Fibroblast of lung (primary cell): ENCODE measurements at regions not wholly inside any gene's neighbourhood (a gene's known extent, or its start where the extent isn't known, plus 50 kb on each side); places are given as distances from the start of the nearest gene placed in this dataset.

Experiments
- DNase-seq, 2 donors: peaks; one replicate each; pipeline versions ENCODE4 v3.0.0 to v3.0.0-alpha.2; 2010; ENCODE audit warnings: low read depth in 2 of 2
- H2AFZ ChIP-seq: 2 replicates; pipeline ENCODE4 v1.5.1; 2012; ENCODE audit warnings: low read length, control low read depth, inconsistent platforms
- H3K27ac ChIP-seq: 2 replicates; pipeline ENCODE4 v1.5.1; 2011; ENCODE audit warnings: low read length, control low read depth; ENCODE audit not compliant: insufficient read depth
- H3K27me3 ChIP-seq: 2 replicates; pipeline ENCODE4 v1.5.1; 2011; ENCODE audit warnings: mild to moderate bottlenecking, low read length; ENCODE audit not compliant: control insufficient read depth, insufficient read depth
- H3K36me3 ChIP-seq: 2 replicates; pipeline ENCODE4 v1.5.1; 2011; ENCODE audit warnings: low read length; ENCODE audit not compliant: control insufficient read depth, insufficient read depth
- H3K4me1 ChIP-seq: 2 replicates; pipeline ENCODE4 v1.5.1; 2011; ENCODE audit warnings: low read length; ENCODE audit not compliant: control insufficient read depth, insufficient read depth; ENCODE audit errors: extremely low read depth
- H3K4me2 ChIP-seq: 2 replicates; pipeline ENCODE4 v1.5.1; 2011; ENCODE audit warnings: low read length, control low read depth; ENCODE audit not compliant: insufficient read depth; ENCODE audit errors: extremely low read depth
- H3K4me3 ChIP-seq, 4 experiments: fragments of 200-600 bp in 1 of 4; sonication (generic) in 1 of 4; replicated peaks in 1 of 4; 2 replicates each; pipeline ENCODE4 v1.5.1; 2011 to 2016; ENCODE audit warnings: low read length in 4 of 4, low read depth in 3 of 4, mild to moderate bottlenecking in 3 of 4, control low read depth in 2 of 4, inconsistent platforms in 1 of 4, mixed read lengths in 1 of 4; ENCODE audit not compliant: insufficient read depth in 1 of 4; ENCODE audit errors: control extremely low read depth in 1 of 4
- H3K79me2 ChIP-seq: 2 replicates; pipeline ENCODE4 v1.5.1; 2012; ENCODE audit warnings: mild to moderate bottlenecking, low read length, inconsistent platforms; ENCODE audit not compliant: control insufficient read depth, insufficient read depth
- H3K9ac ChIP-seq: 2 replicates; pipeline ENCODE4 v1.5.1; 2011; ENCODE audit warnings: mild to moderate bottlenecking, low read length, control low read depth; ENCODE audit not compliant: insufficient read depth
- H3K9me3 ChIP-seq: 2 replicates; pipeline ENCODE4 v1.5.1; 2012; ENCODE audit warnings: low read depth, low read length; ENCODE audit not compliant: control insufficient read depth, insufficient read depth
- H4K20me1 ChIP-seq: 2 replicates; pipeline ENCODE4 v1.5.1; 2011; ENCODE audit warnings: low read length; ENCODE audit not compliant: control insufficient read depth, insufficient read depth; ENCODE audit errors: extremely low read depth
- CTCF ChIP-seq, 2 donors: IDR thresholded peaks in 1 of 2; conservative IDR thresholded peaks in 1 of 2; 1 replicate in 1 of 2; 2 replicates in 1 of 2; pipeline ENCODE4 v1.5.1; 2011 to 2012; ENCODE audit warnings: low read length in 2 of 2, control low read depth in 1 of 2, inconsistent platforms in 1 of 2, low read depth in 1 of 2, mild to moderate bottlenecking in 1 of 2
- EZH2 ChIP-seq: IDR thresholded peaks from 2 replicates; pipeline ENCODE4 v1.5.1; 2012; ENCODE audit warnings: low read length, control low read depth, mild to moderate bottlenecking; ENCODE audit errors: missing control alignments

- Histone ChIP-seq H4K20me1 (no peaks in the 10 kb centered on the region), H3K4me3 (no peak overlapping the region), H3K36me3 (no peaks in the 10 kb centered on the region), H3K9me3 (no peaks in the 10 kb centered on the region), H3K4me2 (no peak overlapping the region), H3K27ac (no peak overlapping the region), H3K4me1 (no peaks in the 10 kb centered on the region), H3K27me3 (no peaks in the 10 kb centered on the region), H3K79me2 (no peaks in the 10 kb centered on the region), H2AFZ (no peak overlapping the region), H3K9ac (no peak overlapping the region)
- DNase-seq = peak; percentile 76 to 86
- no peak for TF ChIP-seq EZH2
- TF ChIP-seq CTCF (conservative IDR thresholded peaks at IDR 0.05 in 1 of 2, IDR thresholded peaks at IDR 0.05 in 1 of 2; ENCODE audit: low read depth in 1 of 2, low read length in 2 of 2) = no peak
Measured at GRCh38 chr5:89728750-89729149, 680.8 kb downstream of the CETN3 start.

GRCh38 chr5:89728134-89728533 lies 681.4 kb downstream of the CETN3 start:
- Histone ChIP-seq H3K9me3 (no peaks in the 10 kb centered on the region), H3K4me1 (no peaks in the 10 kb centered on the region), H2AFZ (no peak overlapping the region), H3K9ac (no peak overlapping the region), H3K4me3 (no peak overlapping the region), H3K4me2 (no peak overlapping the region), H4K20me1 (no peaks in the 10 kb centered on the region), H3K27ac (no peak overlapping the region), H3K27me3 (no peaks in the 10 kb centered on the region), H3K79me2 (no peaks in the 10 kb centered on the region), H3K36me3 (no peaks in the 10 kb centered on the region)
- no peak for TF ChIP-seq CTCF (conservative IDR thresholded peaks at IDR 0.05 in 1 of 2, IDR thresholded peaks at IDR 0.05 in 1 of 2; ENCODE audit: low read depth in 1 of 2, low read length in 2 of 2)
- no peak for TF ChIP-seq EZH2
- DNase-seq = no peak

GRCh38 chr5:89724379-89725095 lies 685.0 kb downstream of the CETN3 start:
- H3K36me3 ChIP-seq = no peaks in the 10 kb centered on the region
- H3K9me3 ChIP-seq = no peaks in the 10 kb centered on the region
- H3K79me2 ChIP-seq = no peaks in the 10 kb centered on the region
- no peak overlapping the region for H3K9ac ChIP-seq
- TF ChIP-seq EZH2 (no peak), CTCF (conservative IDR thresholded peaks at IDR 0.05 in 1 of 2, IDR thresholded peaks at IDR 0.05 in 1 of 2; ENCODE audit: low read depth in 1 of 2, low read length in 2 of 2) (no peak)
- no peak overlapping the region for H3K4me3 ChIP-seq
- H4K20me1 ChIP-seq = no peaks in the 10 kb centered on the region
- H2AFZ ChIP-seq = no peak overlapping the region
- no peak overlapping the region for H3K27ac ChIP-seq
- no peak overlapping the region for H3K4me2 ChIP-seq
- no peaks in the 10 kb centered on the region for H3K4me1 ChIP-seq
- H3K27me3 ChIP-seq = no peaks in the 10 kb centered on the region
- no peak for DNase-seq
